Activated CD4-positive, alpha-beta T cell treated with anti-CD3 and anti-CD28 coated beads, Interleukin-2, amount 50 U/mL, for 16 hours (primary cell): ENCODE measurements at regions not wholly inside any gene's neighbourhood (a gene's known extent, or its start where the extent isn't known, plus 50 kb on each side); places are given as distances from the start of the nearest gene placed in this dataset.

Experiments
- DNase-seq: peaks from one replicate; pipeline ENCODE4 v3.0.0-alpha.2; 2020

- DNase-seq: no peak
Observed at GRCh38 chr2:240348522-240348921, 86.9 kb upstream of the GPC1 start.

GRCh38 chr2:240349133-240350005 lies 86.1 kb upstream of the GPC1 start:
- DNase-seq: no peak

GRCh38 chr2:240350006-240350355 lies 85.5 kb upstream of the GPC1 start:
- DNase-seq: no peak

GRCh38 chr2:240350696-240351087 lies 84.8 kb upstream of the GPC1 start:
- no peak for DNase-seq

- no peak for DNase-seq
Observed at GRCh38 chr2:240351088-240351741, 84.2 kb upstream of the GPC1 start.

GRCh38 chr2:240351826-240352426 lies 83.5 kb upstream of the GPC1 start:
- DNase-seq: no peak

- no peak for DNase-seq
Observed at GRCh38 chr2:240353086-240353798, 82.2 kb upstream of the GPC1 start.

GRCh38 chr2:240353944-240354343 lies 81.5 kb upstream of the GPC1 start:
- no peak for DNase-seq

GRCh38 chr2:240355001-240355891 lies 80.2 kb upstream of the GPC1 start:
- no peak for DNase-seq

- no peak for DNase-seq
Observed at GRCh38 chr2:240355962-240356361, 79.5 kb upstream of the GPC1 start.

GRCh38 chr2:240356700-240357640 lies 78.5 kb upstream of the GPC1 start:
- no peak for DNase-seq

- DNase-seq: no peak
Observed at GRCh38 chr2:240357641-240358012, 77.8 kb upstream of the GPC1 start.

- no peak for DNase-seq
Observed at GRCh38 chr2:240358080-240358479, 77.4 kb upstream of the GPC1 start.

- no peak for DNase-seq
Observed at GRCh38 chr2:240358821-240359397, 76.6 kb upstream of the GPC1 start.

- no peak for DNase-seq
Observed at GRCh38 chr2:240359695-240360094, 75.8 kb upstream of the GPC1 start.

GRCh38 chr2:240360645-240361475 lies 74.6 kb upstream of the GPC1 start:
- no peak for DNase-seq

- no peak for DNase-seq
Observed at GRCh38 chr2:240362216-240362755, 73.2 kb upstream of the GPC1 start.

- DNase-seq: no peak
Observed at GRCh38 chr2:240362826-240363745, 72.4 kb upstream of the GPC1 start.
